ENCODE measurements at regions not wholly inside any gene's neighbourhood (a gene's known extent, or its start where the extent isn't known, plus 50 kb on each side); places are given as distances from the start of the nearest gene placed in this dataset.
"Not testable (repeated sequence)": the region's sequence is repeated elsewhere in the genome, so short reads cannot be mapped to it uniquely, and the experiment has no call there.

- Histone ChIP-seq H3K36me3 (no peaks in the 10 kb centered on the region), H3K4me1 (no peaks in the 10 kb centered on the region), H3K27me3 (ENCODE audit: low read depth) (no peaks in the 10 kb centered on the region), H3K27ac (no peak overlapping the region), H3K4me3 (no peak overlapping the region), H3K9me3 (no peaks in the 10 kb centered on the region)
- intact Hi-C loops (cut with DNase I), result no loop called here
- DNase-seq (no peak), ATAC-seq (no peak)
- TF ChIP-seq CTCF (IDR thresholded peaks at IDR 0.05), result no peak
These were observed 430.5 kb downstream of the MRPL39 start for GRCh38 chr21:25176637-25177412.

GRCh38 chr21:25175938-25176337, 431.3 kb downstream of the MRPL39 start:
- H3K27me3 ChIP-seq (ENCODE audit: low read depth), result no peaks in the 10 kb centered on the region
- no peaks in the 10 kb centered on the region for H3K36me3 ChIP-seq
- intact Hi-C loops (cut with DNase I), result no loop called here
- ATAC-seq, result no peak
- no peak overlapping the region for H3K27ac ChIP-seq
- H3K9me3 ChIP-seq, result no peaks in the 10 kb centered on the region
- TF ChIP-seq CTCF (IDR thresholded peaks at IDR 0.05), result no peak
- no peaks in the 10 kb centered on the region for H3K4me1 ChIP-seq
- H3K4me3 ChIP-seq, result no peak overlapping the region
- no peak for DNase-seq

GRCh38 chr21:25171438-25171837, 435.8 kb downstream of the MRPL39 start:
- no peak for TF ChIP-seq CTCF (IDR thresholded peaks at IDR 0.05)
- Histone ChIP-seq H3K27me3 (ENCODE audit: low read depth) (no peaks in the 10 kb centered on the region), H3K9me3 (peaks cover 13% of the 10 kb centered on the region), H3K27ac (no peak overlapping the region), H3K4me3 (no peak overlapping the region), H3K4me1 (no peaks in the 10 kb centered on the region), H3K36me3 (no peaks in the 10 kb centered on the region)
- DNase-seq (no peak), ATAC-seq (no peak)
- intact Hi-C loops (cut with DNase I), result no loop called here

GRCh38 chr21:25170681-25171080, 436.6 kb downstream of the MRPL39 start:
- H3K4me1 ChIP-seq, result no peaks in the 10 kb centered on the region
- no peak overlapping the region for H3K27ac ChIP-seq
- H3K9me3 ChIP-seq, result peaks cover 13% of the 10 kb centered on the region
- no peak overlapping the region for H3K4me3 ChIP-seq
- intact Hi-C loops (cut with DNase I), result no loop called here
- DNase-seq, result no peak
- no peak for ATAC-seq
- TF ChIP-seq CTCF (IDR thresholded peaks at IDR 0.05), result no peak
- no peaks in the 10 kb centered on the region for H3K36me3 ChIP-seq
- H3K27me3 ChIP-seq (ENCODE audit: low read depth), result no peaks in the 10 kb centered on the region

GRCh38 chr21:25169370-25169769, 437.9 kb downstream of the MRPL39 start:
- TF ChIP-seq CTCF (IDR thresholded peaks at IDR 0.05), result no peak
- no peak overlapping the region for H3K27ac ChIP-seq
- no peaks in the 10 kb centered on the region for H3K4me1 ChIP-seq
- no peaks in the 10 kb centered on the region for H3K27me3 ChIP-seq (ENCODE audit: low read depth)
- ATAC-seq (no peak), DNase-seq (no peak)
- no peaks in the 10 kb centered on the region for H3K36me3 ChIP-seq
- intact Hi-C loops (cut with DNase I), result no loop called here
- no peak overlapping the region for H3K4me3 ChIP-seq
- peaks cover 13% of the 10 kb centered on the region for H3K9me3 ChIP-seq

GRCh38 chr21:25166904-25167303, 440.4 kb downstream of the MRPL39 start:
- H3K27me3 ChIP-seq (ENCODE audit: low read depth); ATAC-seq; H3K36me3 ChIP-seq; H3K27ac ChIP-seq; intact Hi-C loops (cut with DNase I); H3K4me3 ChIP-seq; H3K4me1 ChIP-seq; DNase-seq: not testable (repeated sequence)
- peaks cover 13% of the 10 kb centered on the region for H3K9me3 ChIP-seq
